NOMO-1 treated with dmso at 0.1 percent for 144 hours (cell line): ENCODE measurements at regions not wholly inside any gene's neighbourhood (a gene's known extent, or its start where the extent isn't known, plus 50 kb on each side); places are given as distances from the start of the nearest gene placed in this dataset.
"Not testable (repeated sequence)": the region's sequence is repeated elsewhere in the genome, so short reads cannot be mapped to it uniquely, and the experiment has no call there.

Experiments used
- DNase-seq: peaks from one replicate; lab custom pipeline; 2025; ENCODE audit not compliant: unreplicated experiment; lab: John Stamatoyannopoulos, UW

DNA sequence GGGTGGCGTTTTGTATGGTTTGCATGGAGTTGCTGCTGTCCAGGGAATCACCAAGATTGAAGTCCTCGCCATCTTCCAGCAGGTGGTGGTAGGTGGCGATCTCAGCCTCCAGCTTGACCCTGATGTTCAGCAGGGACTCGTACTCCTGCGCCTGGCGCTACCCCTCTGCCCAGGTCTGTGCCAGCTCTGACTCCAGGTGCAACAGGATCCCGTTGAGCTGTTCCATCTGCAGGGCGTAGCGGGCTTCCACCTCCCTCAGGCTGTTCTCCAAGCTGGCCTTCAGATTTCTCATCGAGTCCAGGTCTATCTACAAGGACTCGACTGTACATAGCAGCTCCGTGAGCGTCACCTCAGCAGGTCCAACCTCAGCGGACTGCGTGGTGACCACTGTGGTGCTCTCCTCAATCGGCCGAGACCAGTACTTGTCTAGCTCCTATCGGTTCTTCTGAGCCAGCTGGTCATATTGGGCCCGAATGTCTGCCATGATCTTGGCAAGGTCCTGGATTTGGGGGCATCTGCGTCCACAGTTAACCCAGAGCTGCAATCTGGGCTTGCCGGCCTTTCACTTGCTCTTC lies 1584.8 kb upstream of the ACO1 start:
- no peak for DNase-seq

DNA sequence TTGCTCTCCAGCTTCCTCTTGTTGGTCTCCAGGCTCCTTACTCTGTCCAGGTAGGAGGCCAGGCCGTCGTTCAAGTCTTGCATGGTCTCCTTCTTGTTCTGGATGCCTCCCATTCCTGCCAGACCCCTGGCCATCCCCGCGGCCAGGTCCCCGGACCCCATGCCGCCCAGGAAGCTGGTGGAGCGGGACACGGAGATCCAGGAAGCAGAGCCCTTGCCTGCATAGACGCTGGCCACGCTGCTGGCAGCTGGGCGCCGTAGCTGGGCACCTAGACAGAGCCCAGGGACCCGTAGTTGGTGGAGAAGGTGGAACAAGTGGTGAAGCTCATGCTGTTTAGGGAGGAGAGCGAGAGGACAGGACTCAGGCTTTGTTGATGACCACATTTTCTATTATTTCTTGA lies 1584.0 kb upstream of the ACO1 start:
- no peak for DNase-seq

DNA sequence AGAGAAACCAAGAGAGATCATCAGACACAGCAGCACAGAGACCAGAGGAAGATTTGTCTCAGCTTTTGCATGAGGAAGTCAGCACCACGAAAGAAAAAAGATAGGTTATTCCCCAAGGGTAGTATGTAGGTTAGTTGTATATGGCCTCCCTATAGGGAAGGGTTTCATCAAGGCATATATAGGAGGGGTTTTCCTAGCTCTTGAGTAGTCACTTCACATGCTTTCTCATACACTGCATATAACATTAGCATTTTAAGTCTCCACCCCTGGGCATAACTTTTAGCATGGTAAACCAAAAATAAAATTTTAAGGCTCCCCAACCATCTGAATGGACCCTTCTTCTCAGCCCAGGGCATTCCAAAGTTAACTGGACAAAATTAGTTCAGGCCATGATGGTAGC lies 1571.6 kb upstream of the ACO1 start:
- DNase-seq = no peak

DNA sequence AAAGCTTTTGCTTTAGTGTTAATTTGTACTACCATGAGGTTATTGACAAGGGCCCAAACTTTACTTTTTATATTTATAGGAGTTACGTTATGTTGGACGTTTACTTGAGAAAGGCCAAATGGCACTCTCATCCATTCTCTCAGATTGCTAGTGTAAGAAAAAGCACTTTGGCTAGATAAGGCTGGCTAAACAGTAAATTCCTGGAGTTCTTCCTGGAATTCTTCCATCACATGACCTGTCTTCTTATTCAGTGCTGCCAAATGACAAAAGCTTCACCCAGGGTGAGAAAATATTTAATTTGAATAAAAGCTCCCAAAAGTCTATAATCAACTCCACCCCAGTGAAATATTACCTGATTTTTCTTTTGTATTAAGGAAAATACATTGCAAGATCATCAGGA lies 1568.9 kb upstream of the ACO1 start:
- DNase-seq = no peak

DNA sequence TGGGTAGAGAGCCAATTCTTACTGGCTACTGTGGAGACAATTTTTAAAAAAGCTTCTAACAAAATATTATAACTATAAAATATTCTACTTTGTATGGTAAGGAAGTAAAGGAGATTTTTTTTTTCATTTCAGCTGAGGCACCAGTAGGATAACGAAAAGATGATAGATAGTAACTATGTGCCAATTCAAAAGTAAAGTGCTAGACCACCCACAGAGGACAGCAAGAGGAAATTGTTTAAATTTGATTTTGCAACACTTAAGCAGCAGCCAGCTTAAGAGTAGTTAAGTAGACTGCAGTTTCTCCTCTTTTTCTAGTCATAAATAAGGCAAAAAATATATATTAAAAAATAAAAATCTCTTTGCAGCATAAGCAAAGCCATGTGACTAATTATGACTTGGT lies 1539.3 kb upstream of the ACO1 start:
- no peak for DNase-seq

DNA sequence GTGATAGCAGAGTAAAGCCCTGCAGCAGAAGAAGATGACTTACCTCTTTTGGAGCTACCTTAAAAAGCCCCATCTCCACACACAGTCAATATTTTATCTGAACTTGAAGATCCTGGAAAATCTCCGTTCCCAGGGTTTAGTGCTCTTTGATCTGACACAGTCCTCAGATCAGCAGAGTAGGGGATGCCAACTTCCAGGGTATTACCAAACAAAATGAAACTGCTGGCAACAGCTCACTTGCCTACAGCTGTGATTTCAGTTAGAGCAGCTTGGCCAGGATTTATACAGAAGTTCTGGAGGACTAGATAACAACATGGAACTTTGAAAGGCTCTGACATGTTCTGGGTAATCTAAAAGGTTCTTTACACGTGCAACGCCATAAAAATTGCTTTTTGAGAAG lies 1537.8 kb upstream of the ACO1 start:
- DNase-seq = no peak

DNA sequence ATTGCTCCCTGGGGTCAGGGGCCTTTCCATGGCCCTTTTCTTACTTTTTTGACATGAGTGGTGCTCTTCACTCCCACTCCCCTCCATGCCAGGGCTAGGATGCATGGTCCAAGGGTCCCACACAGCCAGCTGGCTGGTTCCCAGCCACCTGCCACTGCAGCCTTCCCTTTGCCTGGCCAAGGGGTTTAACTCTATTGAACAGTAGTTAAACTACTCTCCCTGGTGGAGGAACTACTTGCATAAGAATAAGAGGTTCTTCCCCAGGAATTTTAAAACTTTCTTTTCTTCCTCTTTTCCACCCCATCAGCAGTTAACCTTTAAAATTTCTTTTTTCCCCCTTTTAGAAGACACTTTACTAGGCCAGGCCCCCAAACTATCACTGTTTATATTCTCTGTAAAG lies 1532.8 kb upstream of the ACO1 start:
- DNase-seq = no peak

DNA sequence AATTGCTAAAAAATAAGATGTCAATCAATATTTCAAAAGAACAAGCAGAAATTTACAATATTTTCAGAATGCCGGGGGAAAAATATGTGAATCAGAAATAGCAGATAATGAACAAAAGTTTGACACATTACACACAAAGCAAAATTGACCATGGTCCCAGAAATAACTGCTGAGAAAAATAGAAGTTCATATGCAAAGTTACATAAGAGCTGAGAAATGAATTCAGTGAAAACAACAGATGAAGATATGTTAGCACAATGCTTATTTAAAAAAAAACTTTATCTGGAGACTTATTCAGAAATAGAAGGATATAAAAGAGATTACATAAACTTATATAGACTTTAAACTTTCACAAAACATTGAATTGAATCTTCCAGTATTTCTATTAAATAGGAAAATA lies 1483.7 kb upstream of the ACO1 start:
- no peak for DNase-seq

DNA sequence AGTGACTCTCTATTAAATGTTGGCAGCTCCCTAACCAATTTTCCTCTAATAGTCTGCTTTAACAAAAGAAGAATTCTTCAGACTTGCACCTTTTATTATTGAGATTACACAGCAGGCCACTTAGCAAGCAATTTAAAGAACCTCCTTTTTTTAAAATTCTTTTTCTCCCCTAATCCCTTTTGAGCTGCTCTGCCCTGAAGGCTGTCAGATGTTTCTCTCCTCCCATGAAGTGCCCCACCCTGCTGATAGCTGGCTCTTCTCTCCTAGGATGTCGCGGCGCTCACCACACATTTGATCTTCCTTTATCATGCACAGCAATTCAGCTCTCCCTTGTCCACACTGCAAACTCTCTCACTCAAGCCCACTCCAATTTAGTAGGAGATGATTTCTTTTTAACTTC lies 1471.1 kb upstream of the ACO1 start:
- no peak for DNase-seq

DNA sequence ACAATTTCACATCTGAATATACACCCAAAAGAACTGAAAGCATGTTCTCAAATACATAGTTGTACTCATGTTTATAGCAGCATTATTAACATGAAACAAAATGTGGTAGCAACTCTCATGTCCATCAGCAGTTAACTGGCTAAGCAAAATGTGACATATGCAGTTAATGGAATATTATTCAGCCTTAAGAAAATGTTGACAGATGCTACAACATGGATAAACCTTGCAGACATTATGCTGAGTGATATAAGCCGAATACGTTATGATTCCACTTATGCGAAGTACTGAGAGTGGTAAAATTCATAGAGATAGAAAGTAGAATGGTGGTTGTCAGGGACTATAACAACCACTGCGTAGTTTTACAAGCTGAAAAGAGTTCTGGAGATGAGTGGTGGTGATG lies 1469.0 kb upstream of the ACO1 start:
- no peak for DNase-seq

DNA sequence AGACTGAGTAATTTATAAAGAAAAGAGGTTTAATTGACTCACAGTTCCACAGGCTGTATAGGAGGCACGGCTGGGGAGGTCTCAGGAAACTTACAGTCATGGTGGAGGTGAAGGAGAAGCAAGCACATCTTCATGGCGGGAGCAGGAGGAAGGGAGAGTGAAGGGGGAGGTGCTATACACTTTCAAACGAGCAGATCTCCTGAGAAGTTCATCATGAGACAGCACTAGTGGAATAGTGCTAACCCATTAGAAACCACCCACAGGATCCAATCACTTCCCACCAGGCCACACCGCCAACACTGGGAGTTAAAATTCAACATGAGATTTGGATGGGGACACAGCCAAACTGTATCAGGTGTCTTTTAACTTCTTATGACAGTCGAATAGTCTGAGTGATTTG lies 1459.3 kb upstream of the ACO1 start:
- no peak for DNase-seq

DNA sequence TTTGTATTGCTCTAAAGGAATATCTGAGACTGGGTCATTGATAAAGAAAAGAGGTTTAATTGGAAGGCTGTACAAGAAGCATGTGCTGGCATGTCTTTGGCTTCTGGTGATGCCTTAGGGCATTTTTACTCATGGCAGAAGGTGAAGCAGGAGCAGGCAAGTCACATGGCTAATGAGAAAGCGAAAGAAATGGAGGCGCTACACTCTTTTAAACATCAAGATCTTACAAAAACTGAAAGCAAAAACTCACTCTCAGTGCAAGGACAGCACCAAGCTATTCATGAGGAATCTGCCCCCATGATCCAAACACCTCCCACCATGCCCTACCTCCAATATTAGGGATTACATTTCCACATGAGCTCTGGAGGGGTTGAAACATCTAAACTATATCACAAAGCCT lies 1458.8 kb upstream of the ACO1 start:
- DNase-seq = no peak

DNA sequence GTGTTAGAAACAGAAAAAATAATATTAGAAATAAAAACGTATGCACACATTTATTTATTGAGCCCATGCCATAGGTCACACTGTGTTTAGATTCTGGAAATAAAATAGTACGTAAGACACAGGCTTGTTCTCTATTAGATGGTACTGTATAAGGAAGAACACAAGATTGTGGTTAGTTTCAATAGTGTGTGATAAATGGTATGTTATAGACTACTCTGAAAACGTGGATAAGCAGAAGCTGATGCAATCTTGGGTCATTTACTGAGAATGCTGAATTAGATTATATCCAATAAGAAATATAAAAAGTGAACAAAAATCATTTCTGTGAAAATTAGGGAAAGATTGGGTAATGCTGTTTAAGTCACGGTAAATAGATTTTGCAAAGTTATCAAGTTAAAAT lies 1456.4 kb upstream of the ACO1 start:
- DNase-seq = no peak

DNA sequence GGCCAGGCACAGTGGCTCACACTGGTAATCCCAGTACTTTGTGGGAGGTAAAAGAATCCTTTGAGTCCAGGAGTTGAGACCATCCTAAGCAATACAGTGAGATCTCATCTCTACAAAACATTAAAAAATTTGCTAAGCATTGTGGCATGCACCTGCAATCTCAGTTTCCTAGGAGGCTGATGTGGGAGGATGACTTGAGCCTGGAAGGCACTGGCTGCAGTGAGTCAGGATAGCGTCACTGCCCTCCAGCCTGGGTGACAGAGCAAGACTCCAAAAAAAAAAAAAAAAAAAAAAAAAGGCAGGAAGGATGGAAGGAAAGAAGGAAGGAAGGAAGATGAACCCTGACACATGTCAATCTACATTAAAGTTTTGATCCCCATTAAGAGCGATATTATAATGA lies 1452.2 kb upstream of the ACO1 start:
- no peak for DNase-seq

DNA sequence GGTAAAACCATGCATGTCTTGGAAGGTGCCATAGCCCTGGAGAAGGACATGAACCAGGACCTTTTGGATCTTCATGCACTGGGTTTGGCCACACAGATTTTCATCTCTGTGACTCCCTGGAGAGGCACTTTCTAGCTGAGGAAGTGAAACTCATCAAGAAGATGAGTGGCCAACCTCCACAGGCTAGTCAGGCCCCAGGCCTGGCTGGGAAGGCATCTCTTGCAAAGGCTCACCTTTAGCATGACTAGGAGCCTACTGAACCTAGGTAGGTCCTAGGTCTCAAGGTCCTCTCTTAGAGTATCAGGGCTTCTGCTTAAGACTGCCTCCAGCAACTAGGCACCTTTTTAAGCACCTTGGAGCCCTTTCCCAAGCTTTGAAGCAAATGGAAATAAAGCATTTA lies 1448.7 kb upstream of the ACO1 start:
- no peak for DNase-seq

DNA sequence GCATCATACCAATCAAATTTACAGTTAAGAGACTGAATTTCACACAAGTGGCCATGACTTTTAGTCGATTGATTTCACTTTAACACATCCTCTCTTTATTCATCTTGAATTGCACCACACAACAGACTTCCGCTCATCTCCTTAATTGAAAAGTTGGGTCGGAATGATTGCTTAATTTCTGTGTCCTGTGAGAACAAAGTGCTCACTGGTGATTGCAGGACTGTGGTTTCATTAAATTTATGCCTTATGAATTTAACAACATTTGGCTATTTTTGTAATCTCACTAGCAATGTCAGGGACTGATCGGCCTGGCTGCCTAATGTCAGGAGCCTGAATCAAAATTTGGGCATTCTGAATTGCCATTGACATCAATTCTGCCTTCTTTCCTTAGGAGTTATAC lies 1447.3 kb upstream of the ACO1 start:
- DNase-seq = no peak

DNA sequence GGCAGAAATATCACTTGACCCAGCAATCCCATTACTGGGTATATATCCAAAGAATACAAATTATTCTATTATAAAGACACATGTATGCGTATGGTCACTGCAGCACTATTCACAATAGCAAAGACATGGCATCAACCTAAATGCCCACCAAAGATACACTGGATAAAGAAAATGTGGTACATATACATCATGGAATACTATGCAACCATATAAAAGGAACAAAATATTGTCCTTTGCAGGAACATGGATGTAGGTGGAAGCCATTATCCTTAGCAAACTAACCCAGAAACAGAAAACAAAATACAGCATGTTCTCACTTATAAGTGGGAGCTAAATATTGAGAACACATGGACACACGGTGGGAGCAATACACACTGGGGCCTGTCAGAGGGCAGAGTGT lies 1441.6 kb upstream of the ACO1 start:
- DNase-seq = not testable (repeated sequence)

DNA sequence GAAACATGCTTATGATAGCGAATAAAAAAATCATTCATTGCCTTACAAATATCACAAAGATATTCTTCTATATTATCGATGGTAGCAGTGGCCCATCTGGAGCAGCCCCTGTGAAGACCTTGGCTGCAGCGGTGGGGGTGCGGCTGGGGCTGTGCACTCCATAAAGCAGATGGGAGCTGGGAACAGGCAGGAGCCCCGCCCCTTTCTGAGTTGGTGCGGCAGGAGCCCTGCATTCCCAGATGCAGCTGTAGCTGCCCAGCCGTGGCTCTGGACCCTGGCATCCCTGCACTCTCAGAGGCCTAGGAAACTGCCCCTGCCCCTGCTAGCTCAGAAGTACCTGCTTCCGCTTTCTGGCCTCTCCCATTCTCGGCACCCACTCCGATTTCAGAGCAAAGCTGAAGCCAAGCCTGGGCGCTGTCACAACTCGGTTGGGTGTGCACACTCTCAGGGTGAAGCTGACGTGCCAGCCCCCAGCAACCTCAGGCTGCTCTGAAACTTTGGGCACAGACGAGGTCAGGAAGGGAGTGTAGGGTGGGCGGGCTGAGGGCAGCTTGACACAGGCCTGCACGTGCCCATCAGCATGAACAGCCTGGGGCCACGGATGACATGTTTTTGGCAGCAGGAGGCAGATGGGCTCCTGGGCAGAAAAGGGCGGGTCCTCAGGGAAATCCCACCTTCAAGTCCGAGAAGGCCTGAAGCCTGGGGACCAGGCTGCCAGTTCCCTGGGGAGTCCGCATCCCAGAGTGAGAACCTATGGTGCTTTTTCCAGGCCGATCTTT lies 1440.8 kb upstream of the ACO1 start:
- DNase-seq = no peak

DNA sequence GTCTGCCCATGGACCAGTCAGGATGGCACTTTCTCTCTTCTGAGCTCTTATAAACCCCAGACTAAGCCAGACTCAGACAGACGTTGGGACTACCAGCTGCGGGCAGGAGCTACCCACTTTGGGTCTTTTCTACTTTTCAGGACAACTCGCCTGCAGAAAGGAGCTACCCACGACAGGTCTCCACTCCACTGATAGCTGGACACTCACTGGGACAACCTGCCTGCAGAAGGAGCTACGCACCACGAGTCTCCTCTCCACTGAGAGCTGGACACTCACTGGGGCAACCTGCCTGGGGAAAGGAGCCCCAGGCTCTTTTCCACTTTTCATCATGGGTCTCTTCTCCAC lies 1440.2 kb upstream of the ACO1 start:
- DNase-seq = no peak

DNA sequence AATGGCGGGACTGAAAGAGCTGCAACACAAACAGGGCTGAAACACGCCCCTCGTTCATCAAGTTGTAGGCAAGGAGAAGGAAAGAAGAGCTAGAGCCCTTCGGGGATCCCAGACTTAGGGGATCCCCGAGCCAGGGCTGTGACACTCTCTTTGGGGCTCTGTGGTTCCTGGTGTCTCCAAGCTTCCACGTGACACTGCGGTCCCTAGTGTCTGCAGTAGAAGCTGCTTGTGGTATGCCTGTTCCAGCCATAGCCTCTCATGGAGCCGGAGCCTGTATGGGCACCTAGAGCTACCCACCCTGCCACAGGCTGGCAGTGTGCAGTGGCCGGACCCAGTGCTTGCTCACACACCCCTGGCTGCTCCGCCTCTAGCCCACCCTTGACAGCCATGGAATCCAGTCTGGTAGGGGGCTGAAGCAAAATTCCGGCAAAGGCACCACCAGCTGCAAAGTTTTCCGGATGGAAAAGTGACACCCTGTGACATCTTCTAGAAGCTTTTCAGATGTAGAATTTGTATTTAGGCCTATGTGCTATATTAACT lies 1439.6 kb upstream of the ACO1 start:
- DNase-seq = no peak

DNA sequence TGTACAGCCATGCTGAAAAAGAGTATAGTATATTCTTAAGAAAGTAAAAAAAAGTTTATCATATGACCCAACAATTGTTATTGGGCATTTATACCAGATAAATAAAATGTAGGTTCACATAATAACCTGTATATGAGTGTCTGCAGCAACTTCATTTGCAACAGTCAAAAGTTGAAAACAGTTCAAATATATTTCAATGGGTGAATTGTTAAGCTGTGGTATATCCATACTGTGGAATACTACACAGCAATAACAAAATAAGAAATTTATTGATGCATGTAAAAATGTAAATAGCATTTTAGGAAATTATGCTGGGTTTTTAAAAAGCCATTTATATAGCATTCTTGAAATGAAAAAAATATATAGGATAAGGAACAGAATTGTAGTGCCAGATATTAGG lies 1420.1 kb upstream of the ACO1 start:
- no peak for DNase-seq

DNA sequence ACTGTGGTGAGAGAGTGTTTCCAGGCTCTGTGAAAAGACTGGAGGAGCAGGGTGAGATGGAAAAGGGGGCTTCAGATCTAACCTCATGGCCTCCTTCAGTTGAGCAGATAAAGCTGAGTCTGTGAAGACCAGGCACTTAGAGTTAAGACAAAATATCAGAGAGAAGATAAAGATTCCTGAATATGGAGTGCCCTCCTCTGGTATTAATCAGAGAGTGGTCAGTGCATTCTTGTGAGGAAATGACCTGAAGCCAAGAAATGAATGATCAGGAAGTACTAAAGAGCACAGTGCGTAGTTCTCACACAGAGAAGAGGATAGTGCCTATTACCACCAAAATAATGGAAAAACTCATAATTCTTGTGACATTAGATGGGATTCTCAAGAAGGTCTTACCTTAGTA lies 1417.0 kb upstream of the ACO1 start:
- DNase-seq = no peak

DNA sequence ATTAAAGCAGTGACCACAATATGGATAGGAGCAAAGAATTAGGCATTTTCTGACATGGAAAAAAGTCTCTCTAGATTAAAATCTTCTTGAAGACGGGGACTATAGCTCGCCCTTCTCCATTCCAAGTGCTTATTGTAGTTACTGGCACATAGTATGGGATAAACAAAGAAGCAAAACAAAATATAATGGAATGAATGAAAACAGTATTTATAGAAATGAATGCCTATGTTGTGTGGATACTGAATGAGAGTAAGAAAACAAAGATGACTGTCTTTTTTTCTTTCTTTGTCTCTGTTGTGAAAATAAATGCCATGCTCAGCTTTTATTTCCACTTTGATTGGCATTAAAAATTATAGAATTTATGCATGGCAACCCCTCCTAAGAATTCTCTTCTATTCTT lies 1414.3 kb upstream of the ACO1 start:
- no peak for DNase-seq
